HG02678 (cell line): ENCODE measurements at regions not wholly inside any gene's neighbourhood (a gene's known extent, or its start where the extent isn't known, plus 50 kb on each side); places are given as distances from the start of the nearest gene placed in this dataset.

Experiments
- ATAC-seq: cut with Tn5 transposase; IDR thresholded peaks from one replicate; pipeline ENCODE4 v1.9.1; 2021; ENCODE audit warnings: mild to moderate bottlenecking, moderate library complexity; ENCODE audit not compliant: unreplicated experiment

- ATAC-seq, result no peak
These were observed 256.4 kb upstream of the SOX21 start for GRCh38 chr13:94968757-94969086.

- ATAC-seq, result peak; percentile 17
These were observed 255.9 kb upstream of the SOX21 start for GRCh38 chr13:94968040-94968756.

GRCh38 chr13:94967183-94968039, 255.1 kb upstream of the SOX21 start:
- ATAC-seq, result peak; percentile 54

GRCh38 chr13:94966422-94966955, 254.1 kb upstream of the SOX21 start:
- ATAC-seq, result no peak

GRCh38 chr13:94959626-94960025, 247.3 kb upstream of the SOX21 start:
- ATAC-seq, result no peak

- no peak for ATAC-seq
These were observed 244.2 kb upstream of the SOX21 start for GRCh38 chr13:94956417-94957110.

GRCh38 chr13:94952787-94953186, 240.4 kb upstream of the SOX21 start:
- ATAC-seq, result no peak

- no peak for ATAC-seq
These were observed 238.0 kb upstream of the SOX21 start for GRCh38 chr13:94950303-94950702.

- ATAC-seq, result no peak
These were observed 235.6 kb upstream of the SOX21 start for GRCh38 chr13:94947965-94948371.

GRCh38 chr13:94947392-94947791, 235.0 kb upstream of the SOX21 start:
- ATAC-seq, result no peak

GRCh38 chr13:94946039-94946438, 233.7 kb upstream of the SOX21 start:
- no peak for ATAC-seq

GRCh38 chr13:94938124-94938523, 225.8 kb upstream of the SOX21 start:
- no peak for ATAC-seq

GRCh38 chr13:94936633-94937032, 224.3 kb upstream of the SOX21 start:
- no peak for ATAC-seq

GRCh38 chr13:94933936-94934335, 221.6 kb upstream of the SOX21 start:
- no peak for ATAC-seq

GRCh38 chr13:94933230-94933751, 220.9 kb upstream of the SOX21 start:
- ATAC-seq, result no peak

GRCh38 chr13:94928127-94928775, 215.9 kb upstream of the SOX21 start:
- ATAC-seq, result no peak

- no peak for ATAC-seq
These were observed 212.9 kb upstream of the SOX21 start for GRCh38 chr13:94925263-94925662.

GRCh38 chr13:94921181-94921580, 208.8 kb upstream of the SOX21 start:
- ATAC-seq, result no peak

- ATAC-seq, result no peak
These were observed 208.2 kb upstream of the SOX21 start for GRCh38 chr13:94920578-94920977.

- ATAC-seq, result no peak
These were observed 205.5 kb upstream of the SOX21 start for GRCh38 chr13:94917824-94918223.

GRCh38 chr13:94914895-94915294, 202.6 kb upstream of the SOX21 start:
- no peak for ATAC-seq
